Heart left ventricle (tissue), 13 donors: ENCODE measurements at regions not wholly inside any gene's neighbourhood (a gene's known extent, or its start where the extent isn't known, plus 50 kb on each side); places are given as distances from the start of the nearest gene placed in this dataset.

Source experiments
- POLR2A ChIP-seq, 2 donors: fragments of 450-650 bp; IDR thresholded peaks; one replicate each; pipeline ENCODE4 v1.6.1; 2017; ENCODE audit warnings: antibody characterized with exemption in 2 of 2, mild to moderate bottlenecking in 2 of 2, moderate library complexity in 2 of 2
- TF ChIP-seq, protein P1 (sequence below), 12 donors: fragments of 200-600 bp; sonication (generic) in 4 of 12; IDR thresholded peaks; one replicate each; pipeline versions ENCODE4 v1.5.0 to v1.8.0; 2018 to 2022; ENCODE audit warnings: antibody characterized with exemption in 12 of 12, mild to moderate bottlenecking in 5 of 12
- donor health status: ischemic (EF 13 %, LVEDD 7.1; RV severe dilation, severe dysfunction).
- donor health status: DM: no; HTN: yes; CAD: no.
- donor health status: DM: no; HTN: no; CAD: no.
- donor health status: ischemic (EF 25% LVEDD 6.9; RV normal size, moderate dysfunction).
- donor health status: ischemic (EF 25% LVEDD 5.7; RV mildly dilated, moderate dysfunction).
- donor health status: ischemic (EF 35%, LVEDD 5.7; RV mildly dilated, moderate dysfunction).
- donor health status: nonischemic (EF 11% LVEDD 7.7; RV severe dilation, severe dysfunction).
- donor health status: DM: yes; HTN: yes; CAD: no.
- donor health status: PGD.
- donor health status: ischemic (EF 29% LVEDD 5.4; RV normal size, mild dysfunction).
- donor health status: nonischemic (EF 23%, LVEDD 6.1; RV moderate dilation, normal function).

DNA sequence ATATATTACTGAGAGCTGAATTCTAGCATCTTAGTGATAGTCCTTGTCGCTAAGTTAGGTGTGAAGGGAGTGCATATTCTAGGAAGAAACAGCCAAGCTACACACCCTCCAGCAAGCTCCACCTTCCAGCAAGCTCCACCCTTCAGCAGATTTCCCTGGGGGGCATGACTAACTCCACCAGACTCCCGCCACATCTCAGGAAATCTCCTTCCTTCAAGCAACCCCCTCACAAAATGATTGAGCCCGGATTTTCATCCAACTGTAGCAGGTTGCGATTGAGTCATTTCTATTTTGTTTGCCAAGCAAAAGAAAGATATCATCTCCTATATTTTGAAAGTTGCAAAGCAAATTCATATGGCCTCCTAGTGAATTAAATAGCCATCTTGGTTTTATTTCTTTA is 162.1 kb upstream of the TMTC4 start:
- TF ChIP-seq, protein P1, sequence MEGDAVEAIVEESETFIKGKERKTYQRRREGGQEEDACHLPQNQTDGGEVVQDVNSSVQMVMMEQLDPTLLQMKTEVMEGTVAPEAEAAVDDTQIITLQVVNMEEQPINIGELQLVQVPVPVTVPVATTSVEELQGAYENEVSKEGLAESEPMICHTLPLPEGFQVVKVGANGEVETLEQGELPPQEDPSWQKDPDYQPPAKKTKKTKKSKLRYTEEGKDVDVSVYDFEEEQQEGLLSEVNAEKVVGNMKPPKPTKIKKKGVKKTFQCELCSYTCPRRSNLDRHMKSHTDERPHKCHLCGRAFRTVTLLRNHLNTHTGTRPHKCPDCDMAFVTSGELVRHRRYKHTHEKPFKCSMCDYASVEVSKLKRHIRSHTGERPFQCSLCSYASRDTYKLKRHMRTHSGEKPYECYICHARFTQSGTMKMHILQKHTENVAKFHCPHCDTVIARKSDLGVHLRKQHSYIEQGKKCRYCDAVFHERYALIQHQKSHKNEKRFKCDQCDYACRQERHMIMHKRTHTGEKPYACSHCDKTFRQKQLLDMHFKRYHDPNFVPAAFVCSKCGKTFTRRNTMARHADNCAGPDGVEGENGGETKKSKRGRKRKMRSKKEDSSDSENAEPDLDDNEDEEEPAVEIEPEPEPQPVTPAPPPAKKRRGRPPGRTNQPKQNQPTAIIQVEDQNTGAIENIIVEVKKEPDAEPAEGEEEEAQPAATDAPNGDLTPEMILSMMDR (IDR thresholded peaks at IDR 0.05): no peak
- no peak for TF ChIP-seq POLR2A (IDR thresholded peaks at IDR 0.05)
